MM.1S (cell line): ENCODE measurements at regions not wholly inside any gene's neighbourhood (a gene's known extent, or its start where the extent isn't known, plus 50 kb on each side); places are given as distances from the start of the nearest gene placed in this dataset.

Source experiments
- DNase-seq: peaks from one replicate; pipeline ENCODE4 v3.0.0-alpha.2; 2015
- H2AFZ ChIP-seq: fragments of 300-600 bp; sonication (generic); 2 replicates; pipeline ENCODE4 v1.6.0; 2016; ENCODE audit warnings: antibody characterized with exemption, low read length
- H3F3A ChIP-seq: fragments of 300-600 bp; sonication (generic); 2 replicates; pipeline ENCODE4 v1.6.1; 2016; ENCODE audit warnings: mild to moderate bottlenecking, antibody characterized with exemption, low read length, moderate library complexity, mixed read lengths; ENCODE audit not compliant: insufficient read depth
- H3K27ac ChIP-seq: fragments of 300-600 bp; sonication (generic); 2 replicates; pipeline ENCODE4 v1.5.1; 2016; ENCODE audit warnings: mild to moderate bottlenecking, low read length
- H3K27me3 ChIP-seq: fragments of 300-600 bp; sonication (generic); replicated peaks from 2 replicates; pipeline ENCODE4 v1.6.0; 2016; ENCODE audit warnings: low read length; ENCODE audit not compliant: insufficient read depth
- H3K36me3 ChIP-seq: fragments of 300-600 bp; sonication (generic); replicated peaks from 2 replicates; pipeline ENCODE4 v1.6.1; 2016; ENCODE audit warnings: mild to moderate bottlenecking, low read length, mixed read lengths; ENCODE audit not compliant: insufficient read depth
- H3K4me1 ChIP-seq: fragments of 300-600 bp; sonication (generic); 2 replicates; pipeline ENCODE4 v1.6.1; 2016; ENCODE audit warnings: low read length, mixed read lengths
- H3K4me2 ChIP-seq: fragments of 300-600 bp; sonication (generic); 2 replicates; pipeline ENCODE4 v1.6.0; 2016; ENCODE audit warnings: low read depth, low read length
- H3K4me3 ChIP-seq: fragments of 300-600 bp; sonication (generic); 2 replicates; pipeline ENCODE4 v1.5.1; 2016; ENCODE audit warnings: low read length, mixed read lengths
- H3K79me2 ChIP-seq: fragments of 300-600 bp; sonication (generic); 2 replicates; pipeline ENCODE4 v1.6.1; 2016; ENCODE audit warnings: mixed run types, low read length, mixed read lengths
- H3K9ac ChIP-seq: fragments of 300-600 bp; sonication (generic); 2 replicates; pipeline ENCODE4 v1.6.1; 2016; ENCODE audit warnings: low read length, mixed read lengths
- H3K9me2 ChIP-seq: fragments of 300-600 bp; sonication (generic); replicated peaks from 2 replicates; pipeline ENCODE4 v1.6.1; 2016; ENCODE audit warnings: mild to moderate bottlenecking, low read length, mixed read lengths; ENCODE audit not compliant: insufficient read depth
- H3K9me3 ChIP-seq: fragments of 300-600 bp; sonication (generic); replicated peaks from 2 replicates; pipeline ENCODE4 v1.6.1; 2016; ENCODE audit warnings: mild to moderate bottlenecking, low read length, mixed read lengths; ENCODE audit not compliant: insufficient read depth
- H4K20me1 ChIP-seq: fragments of 300-600 bp; sonication (generic); 2 replicates; pipeline ENCODE4 v1.6.1; 2016; ENCODE audit warnings: mild to moderate bottlenecking, low read length, moderate library complexity, mixed read lengths; ENCODE audit not compliant: insufficient read depth
- CTCF ChIP-seq: fragments of 300-600 bp; sonication (generic); IDR thresholded peaks from 2 replicates; pipeline ENCODE4 v1.5.1; 2016; ENCODE audit warnings: antibody characterized with exemption, low read length, mixed read lengths
- EZH2 ChIP-seq: fragments of 300-600 bp; sonication (generic); optimal IDR thresholded peaks from 2 replicates; pipeline ENCODE3; 2017; ENCODE audit warnings: low read depth, mild to moderate bottlenecking, antibody characterized with exemption, low read length, mixed read lengths
- EZH2phosphoT487 ChIP-seq: fragments of 300-600 bp; sonication (generic); IDR thresholded peaks from 2 replicates; pipeline ENCODE4 v1.6.1; 2018; ENCODE audit warnings: antibody characterized with exemption, low read length

DNA sequence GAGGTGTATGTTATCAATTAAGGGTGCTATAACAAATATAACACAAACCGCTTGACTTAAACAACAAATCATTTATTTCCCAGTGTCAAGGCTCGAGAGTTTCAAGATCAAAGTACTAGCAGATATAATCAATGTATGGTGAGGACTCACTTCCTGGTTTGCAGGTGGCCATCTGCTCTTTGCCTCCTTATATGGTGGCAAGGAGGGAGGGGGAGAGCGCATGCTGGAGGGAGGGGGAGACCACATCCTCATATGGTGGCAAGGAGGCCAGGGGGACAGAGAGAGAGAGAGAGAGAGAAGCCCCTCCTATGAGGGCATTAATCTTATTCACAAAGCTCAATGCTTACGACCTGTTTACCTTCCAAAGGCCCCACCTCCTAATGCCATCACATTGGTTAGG is 372.3 kb upstream of the SPOCK3 start:
- H3K27me3 ChIP-seq: no peaks in the 10 kb centered on the region
- H3K4me2 ChIP-seq: no peak overlapping the region
- H3K4me1 ChIP-seq: no peaks in the 10 kb centered on the region
- H3K4me3 ChIP-seq: no peak overlapping the region
- no peak overlapping the region for H3K9ac ChIP-seq
- no peaks in the 10 kb centered on the region for H3K36me3 ChIP-seq
- TF ChIP-seq EZH2: no peak
- TF ChIP-seq CTCF: no peak
- TF ChIP-seq EZH2phosphoT487: no peak
- no peaks in the 10 kb centered on the region for H3K9me2 ChIP-seq
- no peak overlapping the region for H2AFZ ChIP-seq
- no peaks in the 10 kb centered on the region for H3K79me2 ChIP-seq
- H3K9me3 ChIP-seq: no peaks in the 10 kb centered on the region
- no peaks in the 10 kb centered on the region for H4K20me1 ChIP-seq
- no peaks in the 10 kb centered on the region for H3F3A ChIP-seq
- no peak for DNase-seq
- no peak overlapping the region for H3K27ac ChIP-seq

- Histone ChIP-seq H3K27ac (no peak overlapping the region), H3K9ac (no peak overlapping the region), H3K79me2 (no peaks in the 10 kb centered on the region), H3K4me3 (no peak overlapping the region), H3K9me2 (no peaks in the 10 kb centered on the region), H3K4me2 (no peak overlapping the region), H3K36me3 (no peaks in the 10 kb centered on the region), H4K20me1 (no peaks in the 10 kb centered on the region), H3K4me1 (no peaks in the 10 kb centered on the region), H3K9me3 (no peaks in the 10 kb centered on the region), H2AFZ (no peak overlapping the region), H3F3A (no peaks in the 10 kb centered on the region), H3K27me3 (no peaks in the 10 kb centered on the region)
- no peak for DNase-seq
- TF ChIP-seq EZH2phosphoT487 (no peak), EZH2 (no peak), CTCF (no peak)
Measured at GRCh38 chr4:167613381-167613780, 379.1 kb upstream of the SPOCK3 start.

GRCh38 chr4:167614866-167615265 is 380.6 kb upstream of the SPOCK3 start:
- H3K27me3 ChIP-seq: no peaks in the 10 kb centered on the region
- no peak overlapping the region for H3K27ac ChIP-seq
- no peaks in the 10 kb centered on the region for H3K9me3 ChIP-seq
- no peaks in the 10 kb centered on the region for H4K20me1 ChIP-seq
- H3K9ac ChIP-seq: no peak overlapping the region
- H3K36me3 ChIP-seq: no peaks in the 10 kb centered on the region
- no peak for DNase-seq
- H2AFZ ChIP-seq: no peak overlapping the region
- H3K4me2 ChIP-seq: no peak overlapping the region
- H3K4me1 ChIP-seq: no peaks in the 10 kb centered on the region
- no peaks in the 10 kb centered on the region for H3K9me2 ChIP-seq
- no peak overlapping the region for H3K4me3 ChIP-seq
- H3F3A ChIP-seq: no peaks in the 10 kb centered on the region
- no peaks in the 10 kb centered on the region for H3K79me2 ChIP-seq
- TF ChIP-seq EZH2phosphoT487: no peak
- no peak for TF ChIP-seq EZH2
- TF ChIP-seq CTCF: no peak
